HG03095 (cell line): ENCODE measurements at regions not wholly inside any gene's neighbourhood (a gene's known extent, or its start where the extent isn't known, plus 50 kb on each side); places are given as distances from the start of the nearest gene placed in this dataset.
"Not testable (repeated sequence)": the region's sequence is repeated elsewhere in the genome, so short reads cannot be mapped to it uniquely, and the experiment has no call there.

Experiments used
- ATAC-seq: cut with Tn5 transposase; IDR thresholded peaks from one replicate; pipeline ENCODE4 v1.9.1; 2021; ENCODE audit warnings: moderate library complexity; ENCODE audit not compliant: unreplicated experiment

GRCh38 chr7:19537942-19538401 is 170.9 kb downstream of the POLR1F start:
- no peak for ATAC-seq

- no peak for ATAC-seq
These were observed 175.6 kb downstream of the POLR1F start for GRCh38 chr7:19533266-19533665.

DNA sequence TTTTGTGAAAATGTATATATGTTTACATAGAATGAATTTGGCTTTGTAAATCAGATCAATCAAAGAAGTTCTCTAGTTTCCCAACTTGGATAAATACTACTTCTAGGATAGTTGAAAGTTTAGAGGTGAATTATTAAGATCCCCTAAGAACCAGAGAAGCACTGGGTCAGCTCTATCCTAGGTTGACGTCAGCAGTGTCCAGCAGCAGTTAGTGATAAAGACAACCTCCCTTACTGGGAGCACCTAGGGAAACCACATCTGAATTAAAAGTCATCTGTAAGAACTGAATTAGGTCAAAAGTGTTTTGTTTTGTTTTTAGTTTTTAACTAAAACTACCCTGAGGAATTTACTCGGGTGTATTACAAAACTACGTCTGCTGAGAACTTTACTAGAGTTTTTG is 178.0 kb downstream of the POLR1F start:
- no peak for ATAC-seq

DNA sequence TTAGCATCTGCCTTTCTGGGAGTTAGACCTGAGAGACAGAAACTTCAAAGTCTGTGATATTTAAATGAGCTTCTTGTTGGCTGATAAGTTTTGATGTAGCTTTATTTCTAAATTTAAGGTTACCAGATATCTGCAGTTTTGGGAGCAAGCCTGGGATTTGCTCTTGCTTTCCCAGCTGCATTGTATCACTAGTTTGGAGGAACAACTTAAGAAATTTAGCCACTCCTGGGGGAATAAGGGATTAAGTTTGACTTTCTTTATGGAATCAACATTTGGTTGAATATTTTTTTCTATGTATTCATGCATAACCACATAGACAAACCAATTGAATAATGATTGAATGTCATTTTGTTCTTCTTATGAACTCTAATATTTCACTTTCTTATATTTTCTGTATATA is 178.6 kb downstream of the POLR1F start:
- no peak for ATAC-seq

- no peak for ATAC-seq
These were observed 182.2 kb downstream of the POLR1F start for GRCh38 chr7:19526639-19527038.

DNA sequence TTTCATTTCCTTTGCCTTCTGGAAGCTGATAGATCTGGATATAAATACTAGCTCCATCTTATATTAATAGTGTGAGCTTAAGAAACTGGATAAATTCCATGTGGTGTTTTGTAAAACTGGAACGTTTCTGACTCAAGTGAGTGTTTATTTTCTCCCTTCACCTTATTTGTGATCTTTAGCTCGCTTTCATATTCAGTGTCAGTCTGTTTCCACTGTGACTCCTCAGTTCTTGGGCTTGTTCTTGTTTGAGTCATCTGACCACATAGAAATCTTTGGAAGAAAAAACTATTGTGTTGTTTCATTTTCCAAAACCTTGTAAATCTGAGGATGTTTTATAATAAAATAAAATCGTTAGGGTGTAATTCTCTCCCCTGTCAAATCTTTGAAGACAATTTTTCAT is 186.4 kb downstream of the POLR1F start:
- no peak for ATAC-seq

GRCh38 chr7:19520392-19520791 is 188.4 kb downstream of the POLR1F start:
- no peak for ATAC-seq

DNA sequence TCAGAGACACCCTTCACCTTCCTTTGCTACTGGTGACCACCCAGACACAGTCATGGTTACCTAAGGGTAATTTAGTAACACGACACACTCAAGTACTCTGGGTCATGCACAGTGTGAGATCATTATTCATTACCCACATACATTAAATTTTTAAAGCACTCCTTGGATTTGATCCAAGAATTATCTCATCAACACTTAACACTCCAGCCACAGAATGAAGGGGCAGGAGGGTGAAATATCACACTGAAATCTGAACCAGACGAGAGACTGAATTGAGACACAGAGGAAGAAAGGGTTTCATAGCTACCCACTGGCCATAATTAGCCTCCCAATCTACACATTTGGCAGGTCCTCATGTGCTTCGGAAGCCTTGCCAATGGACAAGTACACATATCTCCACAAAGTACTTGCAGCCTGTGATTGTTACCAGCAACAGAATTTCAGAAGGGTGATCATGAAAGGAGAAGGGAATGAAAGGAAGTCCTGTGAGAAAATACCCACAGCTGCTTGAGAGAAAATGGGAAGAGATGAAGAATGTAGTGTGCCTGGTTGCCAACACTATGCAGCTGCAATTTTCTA is 189.3 kb downstream of the POLR1F start:
- no peak for ATAC-seq

DNA sequence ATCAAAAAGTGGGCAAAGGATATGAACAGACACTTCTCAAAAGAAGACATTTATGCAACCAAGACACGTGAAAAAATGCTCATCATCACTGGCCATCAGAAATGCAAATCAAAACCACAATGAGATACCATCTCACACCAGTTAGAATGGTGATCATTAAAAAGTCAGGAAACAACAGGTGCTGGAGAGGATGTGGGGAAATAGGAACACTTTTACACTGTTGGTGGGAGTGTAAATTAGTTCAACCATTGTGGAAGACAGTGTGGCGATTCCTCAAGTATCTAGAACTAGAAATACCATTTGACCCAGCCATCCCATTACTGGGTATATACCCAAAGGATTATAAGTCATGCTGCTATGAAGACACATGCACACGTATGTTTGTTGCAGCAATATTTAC is 191.3 kb downstream of the POLR1F start:
- ATAC-seq = not testable (repeated sequence)

DNA sequence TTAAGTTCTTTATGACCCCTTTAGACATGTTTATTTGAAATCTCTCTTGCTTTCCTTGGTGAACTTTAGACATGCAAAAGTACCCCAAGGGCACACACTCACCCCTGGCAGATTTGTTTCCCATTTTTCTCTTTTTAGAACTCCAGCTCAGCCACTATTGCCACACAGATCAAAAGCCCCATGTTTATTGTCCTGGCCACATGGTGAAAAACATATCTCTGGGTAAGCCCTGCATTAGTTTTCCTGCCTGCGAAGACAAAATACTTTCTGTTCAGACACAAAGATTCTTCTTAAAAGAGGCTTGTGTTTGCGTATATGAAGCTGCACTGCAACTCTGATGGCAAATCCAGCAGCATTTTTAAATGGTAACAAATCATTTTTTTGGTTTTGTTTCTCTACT is 200.0 kb downstream of the POLR1F start:
- ATAC-seq = no peak

DNA sequence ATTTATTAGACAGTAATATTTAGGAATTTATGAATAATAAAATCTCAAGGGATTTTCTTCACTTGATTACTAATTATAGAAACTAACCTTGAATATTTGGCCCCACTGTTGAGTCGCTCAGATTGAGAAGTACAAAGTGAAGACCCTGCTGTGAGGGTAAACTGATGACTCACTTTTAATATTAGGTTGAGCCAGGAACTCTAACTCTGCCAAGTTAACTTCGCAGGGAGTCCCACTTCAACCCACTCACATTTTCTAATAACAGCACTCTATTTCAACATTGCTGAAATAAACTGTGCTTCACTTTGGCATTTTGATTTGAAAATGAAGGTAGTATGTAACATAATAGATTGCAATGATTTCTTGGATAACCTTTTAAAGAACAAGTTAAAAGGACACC is 200.7 kb downstream of the POLR1F start:
- ATAC-seq = no peak

DNA sequence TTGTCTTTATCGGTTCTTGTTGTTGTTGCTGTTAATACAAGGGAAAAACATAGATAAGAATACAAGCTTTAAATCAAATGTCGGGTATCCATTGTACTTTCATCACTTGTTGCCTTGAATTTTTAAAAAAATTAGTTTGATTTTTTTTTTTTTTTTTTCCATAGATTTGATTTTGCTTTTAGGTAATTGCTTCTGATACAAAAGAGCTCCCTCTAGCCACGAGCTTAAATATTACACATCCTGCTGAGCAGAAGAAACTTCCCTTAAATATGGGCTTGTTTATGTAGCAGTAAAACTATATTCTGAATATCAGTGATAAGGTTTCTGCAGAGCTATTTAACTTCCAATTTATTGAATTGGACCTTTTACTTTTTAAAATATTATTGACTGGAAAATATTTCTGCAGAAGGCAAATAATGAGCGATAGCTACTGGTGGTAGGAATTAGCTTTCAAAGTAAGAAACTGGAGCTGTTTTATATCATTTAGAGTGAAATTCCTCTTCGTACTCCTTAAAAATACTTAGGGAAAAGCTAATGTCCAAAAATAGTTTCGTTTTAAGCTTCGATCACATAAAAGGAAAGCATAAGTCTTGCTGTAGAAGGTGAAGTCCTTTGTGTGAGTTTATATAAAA is 216.9 kb downstream of the POLR1F start:
- ATAC-seq = no peak

DNA sequence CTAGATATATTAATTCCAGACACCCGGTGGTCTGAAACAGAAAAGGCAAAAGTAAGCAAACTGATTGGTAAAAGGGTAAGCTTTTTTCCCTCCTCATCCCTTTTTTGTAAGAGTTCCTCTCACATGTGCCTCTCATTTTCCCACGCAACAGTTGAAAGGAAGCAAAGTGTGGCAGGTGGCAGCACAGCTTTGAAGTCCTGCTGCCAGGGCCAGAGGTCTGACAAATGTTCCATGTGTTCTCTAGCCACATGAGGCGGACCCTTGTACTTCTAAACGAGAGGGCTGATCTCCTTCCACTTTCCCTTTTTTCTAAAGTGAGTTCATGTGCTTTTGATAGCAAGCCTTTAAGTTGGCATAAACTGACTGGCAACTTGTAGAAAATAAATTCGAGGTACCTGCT is 217.5 kb downstream of the POLR1F start:
- no peak for ATAC-seq

DNA sequence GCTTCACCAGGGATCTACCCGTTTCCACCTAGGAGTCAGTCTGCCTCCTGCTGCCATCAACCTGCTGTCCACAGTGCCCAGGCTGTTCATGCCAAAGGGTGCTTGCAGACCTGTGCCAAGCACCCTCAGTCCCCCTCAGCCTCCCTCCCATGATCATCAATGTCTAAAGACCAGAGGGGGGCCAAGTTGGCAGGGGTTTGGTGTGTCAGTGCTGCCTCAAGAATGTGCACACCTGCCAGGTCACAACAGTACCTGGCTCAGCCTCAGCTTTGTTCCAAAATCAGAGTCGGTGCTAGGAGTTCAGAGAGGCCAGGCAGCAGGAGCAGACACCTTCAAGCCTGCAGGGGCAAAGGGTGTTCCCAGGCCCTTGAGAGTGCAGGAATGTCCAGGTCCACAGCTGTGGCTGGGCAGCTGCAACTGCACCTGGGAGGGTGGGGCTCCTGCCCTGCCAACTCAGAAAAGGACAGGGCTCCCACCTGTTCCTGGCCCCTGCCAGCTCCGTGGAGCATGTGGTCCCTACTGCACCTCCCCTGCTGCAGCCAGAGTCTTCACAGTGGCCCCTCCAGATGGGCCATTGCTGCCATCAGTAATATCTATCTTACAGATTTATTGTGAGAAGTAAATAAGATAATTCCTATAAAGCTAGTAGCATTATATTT is 219.5 kb downstream of the POLR1F start:
- ATAC-seq = no peak

DNA sequence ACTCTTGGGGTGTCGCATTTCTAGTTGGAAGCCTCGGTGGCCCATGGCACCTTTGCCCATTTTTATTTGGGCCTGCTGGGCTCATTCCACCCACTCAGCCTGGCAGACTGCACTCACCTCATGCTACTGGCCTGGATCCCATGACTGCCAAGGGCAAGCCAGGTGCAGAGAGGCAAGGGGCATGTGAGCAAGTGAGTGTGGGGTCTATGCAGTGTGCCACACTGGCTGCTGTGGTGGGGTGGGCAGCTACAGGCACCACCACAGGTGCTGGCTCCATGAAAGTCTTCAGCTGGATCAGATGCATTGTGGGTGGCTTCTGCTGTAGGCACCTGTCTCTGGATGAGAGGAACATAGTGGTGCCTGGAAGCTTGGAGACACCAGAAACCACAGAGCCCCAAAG is 220.8 kb downstream of the POLR1F start:
- no peak for ATAC-seq

- ATAC-seq = no peak
These were observed 226.2 kb downstream of the POLR1F start for GRCh38 chr7:19482628-19483027.

GRCh38 chr7:19480383-19480782 is 228.5 kb downstream of the POLR1F start:
- ATAC-seq = no peak

DNA sequence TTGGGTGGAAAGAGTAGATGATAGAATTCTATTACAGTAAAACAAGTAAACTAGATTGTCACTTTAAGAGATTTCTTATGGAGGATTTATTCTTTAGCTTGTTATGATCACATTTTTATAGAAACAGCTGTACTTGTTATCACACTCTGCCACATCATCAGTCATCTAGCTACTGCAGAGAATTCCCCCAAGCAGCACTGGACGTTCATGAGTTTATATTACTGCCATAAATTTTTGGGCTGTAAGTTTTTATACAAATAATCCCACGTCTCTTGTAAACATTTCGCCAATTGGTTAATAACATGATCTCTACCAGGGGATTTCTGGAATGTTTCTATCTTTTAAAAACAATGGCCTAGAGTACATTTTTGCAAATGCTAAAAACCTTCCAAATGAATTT is 238.8 kb downstream of the POLR1F start:
- no peak for ATAC-seq

- no peak for ATAC-seq
These were observed 243.0 kb downstream of the POLR1F start for GRCh38 chr7:19465861-19466260.

GRCh38 chr7:19464751-19465150 is 244.1 kb downstream of the POLR1F start:
- ATAC-seq = no peak

- ATAC-seq = no peak
These were observed 244.6 kb downstream of the POLR1F start for GRCh38 chr7:19464241-19464640.

DNA sequence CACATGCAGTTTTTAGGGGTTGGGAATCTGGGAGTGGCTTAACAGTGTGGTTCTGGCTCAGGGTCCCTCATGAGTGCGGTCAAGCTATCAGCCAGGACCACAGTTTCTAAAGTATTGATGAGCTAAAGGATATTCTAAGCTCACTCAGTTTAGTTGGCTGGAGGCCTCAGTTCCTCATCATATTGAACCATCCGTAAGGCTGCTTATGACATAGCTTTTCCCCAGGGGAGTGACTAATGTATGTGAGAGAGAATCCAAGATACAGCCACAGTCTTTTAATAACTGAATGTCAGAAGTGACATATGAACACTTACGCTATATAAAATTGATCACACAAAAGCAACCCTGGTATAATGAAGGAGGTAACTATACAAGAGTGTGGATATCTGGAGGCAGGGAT is 245.3 kb downstream of the POLR1F start:
- ATAC-seq = no peak

- no peak for ATAC-seq
These were observed 253.2 kb downstream of the POLR1F start for GRCh38 chr7:19455623-19456022.
